GM20431 (cell line): ENCODE measurements at regions not wholly inside any gene's neighbourhood (a gene's known extent, or its start where the extent isn't known, plus 50 kb on each side); places are given as distances from the start of the nearest gene placed in this dataset.
"Not testable (repeated sequence)": the region's sequence is repeated elsewhere in the genome, so short reads cannot be mapped to it uniquely, and the experiment has no call there.

ENCODE experiments used
- in situ Hi-C: fragments of 300-500 bp; cut with MseI, MboI; formaldehyde crosslinking; loops from one replicate; pipeline ENCODE4 v1.15.0; 2020; ENCODE audit warnings: low sequenced_read_pairs; ENCODE audit not compliant: unreplicated experiment

- in situ Hi-C loops, result loop anchor here (25.0 kb wide), 1 partner anchor 1291 kb away; no protein-coding TSS in a partner anchor
Observed at GRCh38 chr2:59296279-59296678, 1055.2 kb upstream of the FANCL start.

GRCh38 chr2:59295524-59296162 lies 1054.5 kb upstream of the FANCL start:
- in situ Hi-C loops, result loop anchor here (25.0 kb wide), 1 partner anchor 1292 kb away; no protein-coding TSS in a partner anchor

- in situ Hi-C loops, result loop anchor here (25.0 kb wide), 1 partner anchor 1299 kb away; no protein-coding TSS in a partner anchor
Observed at GRCh38 chr2:59288771-59289170, 1047.6 kb upstream of the FANCL start.

- in situ Hi-C loops, result loop anchor here (25.0 kb wide), 1 partner anchor 1305 kb away; no protein-coding TSS in a partner anchor
Observed at GRCh38 chr2:59282374-59283057, 1041.4 kb upstream of the FANCL start.

GRCh38 chr2:59277671-59278070 lies 1036.5 kb upstream of the FANCL start:
- in situ Hi-C loops, result loop anchor here (25.0 kb wide), 1 partner anchor 1310 kb away; no protein-coding TSS in a partner anchor

GRCh38 chr2:59276917-59277316 lies 1035.8 kb upstream of the FANCL start:
- in situ Hi-C loops, result loop anchor here (25.0 kb wide), 1 partner anchor 1310 kb away; no protein-coding TSS in a partner anchor

GRCh38 chr2:59276033-59276432 lies 1034.9 kb upstream of the FANCL start:
- in situ Hi-C loops, result loop anchor here (25.0 kb wide), 1 partner anchor 1311 kb away; no protein-coding TSS in a partner anchor

GRCh38 chr2:59266453-59266852 lies 1025.3 kb upstream of the FANCL start:
- in situ Hi-C loops, result no loop called here

GRCh38 chr2:59259913-59260312 lies 1018.8 kb upstream of the FANCL start:
- in situ Hi-C loops, result no loop called here

GRCh38 chr2:59256290-59256689 lies 1015.2 kb upstream of the FANCL start:
- in situ Hi-C loops, result no loop called here

- in situ Hi-C loops, result no loop called here
Observed at GRCh38 chr2:59254279-59254678, 1013.2 kb upstream of the FANCL start.

GRCh38 chr2:59250307-59250677 lies 1009.2 kb upstream of the FANCL start:
- in situ Hi-C loops, result no loop called here

- in situ Hi-C loops, result no loop called here
Observed at GRCh38 chr2:59249441-59250306, 1008.5 kb upstream of the FANCL start.

- in situ Hi-C loops, result no loop called here
Observed at GRCh38 chr2:59239146-59239545, 998.0 kb upstream of the FANCL start.

- in situ Hi-C loops, result no loop called here
Observed at GRCh38 chr2:59237311-59237710, 996.2 kb upstream of the FANCL start.

- in situ Hi-C loops, result no loop called here
Observed at GRCh38 chr2:59236723-59237122, 995.6 kb upstream of the FANCL start.

- in situ Hi-C loops, result no loop called here
Observed at GRCh38 chr2:59233920-59234319, 992.8 kb upstream of the FANCL start.

- in situ Hi-C loops, result no loop called here
Observed at GRCh38 chr2:59233448-59233847, 992.3 kb upstream of the FANCL start.

GRCh38 chr2:59232394-59233165 lies 991.5 kb upstream of the FANCL start:
- in situ Hi-C loops, result no loop called here

- in situ Hi-C loops, result not testable (repeated sequence)
Observed at GRCh38 chr2:59226362-59226761, 985.2 kb upstream of the FANCL start.
